Stomach (tissue), 8 donors: ENCODE measurements at regions not wholly inside any gene's neighbourhood (a gene's known extent, or its start where the extent isn't known, plus 50 kb on each side); places are given as distances from the start of the nearest gene placed in this dataset.

ENCODE experiments used
- DNase-seq, 2 donors: peaks; one replicate each; pipeline versions ENCODE4 v3.0.0 to v3.0.0-alpha.2; 2013 to 2019
- H3K27ac ChIP-seq, 5 donors: fragments of 200-600 bp in 4 of 5; sonication (generic) in 4 of 5; one replicate each; pipeline ENCODE4 v1.5.1; 2013 to 2019; ENCODE audit warnings: mild to moderate bottlenecking in 1 of 5, moderate library complexity in 1 of 5
- H3K27me3 ChIP-seq, 3 donors: fragments of 200-600 bp; sonication (generic); one replicate each; pipeline ENCODE4 v1.5.1; 2017 to 2019; ENCODE audit warnings: mixed run types in 1 of 3
- H3K36me3 ChIP-seq, 4 donors: fragments of 200-600 bp; sonication (generic); 1 replicate in 3 of 4; 2 replicates in 1 of 4; pipeline ENCODE4 v1.5.1; 2016 to 2019
- H3K4me1 ChIP-seq, 4 donors: fragments of 200-600 bp; sonication (generic); one replicate each; pipeline ENCODE4 v1.5.1; 2016 to 2019
- H3K4me3 ChIP-seq, 4 donors: fragments of 200-600 bp; sonication (generic) in 3 of 4; one replicate each; pipeline ENCODE4 v1.5.1; 2016 to 2019; ENCODE audit warnings: mild to moderate bottlenecking in 1 of 4
- H3K9me3 ChIP-seq, 4 donors: fragments of 200-600 bp; sonication (generic); one replicate each; pipeline ENCODE4 v1.5.1; 2016 to 2019
- EP300 ChIP-seq: sonication (generic); formaldehyde crosslinking; IDR thresholded peaks from one replicate; pipeline ENCODE4 v1.6.1; 2017; ENCODE audit warnings: antibody characterized with exemption
- POLR2A ChIP-seq, 4 donors: fragments of 450-650 bp; IDR thresholded peaks; one replicate each; pipeline ENCODE4 v1.6.1; 2016; ENCODE audit warnings: antibody characterized with exemption in 4 of 4, control low read depth in 2 of 4, mild to moderate bottlenecking in 1 of 4, moderate library complexity in 1 of 4
- POLR2AphosphoS5 ChIP-seq, 3 donors: sonication (generic); formaldehyde crosslinking; IDR thresholded peaks; one replicate each; pipeline ENCODE4 v1.6.1; 2016; ENCODE audit warnings: antibody characterized with exemption in 3 of 3
- WGBS, 5 donors: extraction: QIAGEN DNeasy Blood & Tissue Kit in 3 of 5; methylation state at CpG; one replicate each; pipeline versions ENCODE4 v1.1.5 to v1.1.7; 2013 to 2018; 5-methylcytosine and 5-hydroxymethylcytosine counted together
- intact Hi-C: fragments of 100-400 bp; cut with DNase I; formaldehyde crosslinking; loops from one replicate; pipeline ENCODE4 v1.15.1; 2023; ENCODE audit warnings: low total_unique reads
- TF ChIP-seq, protein P1 (sequence below), 7 experiments: fragments of 450-650 bp in 4 of 7; fragments of 200-600 bp in 3 of 7; sonication (generic) in 3 of 7; IDR thresholded peaks; one replicate each; pipeline ENCODE4 v1.5.1; 2016 to 2019; ENCODE audit warnings: antibody characterized with exemption in 7 of 7, control low read depth in 2 of 7, mild to moderate bottlenecking in 1 of 7
- donor health status: healthy with polysubstance abuse.
- donor health status: Bipolar disorder and iron deficiency.
- donor health status: healthy.

DNA sequence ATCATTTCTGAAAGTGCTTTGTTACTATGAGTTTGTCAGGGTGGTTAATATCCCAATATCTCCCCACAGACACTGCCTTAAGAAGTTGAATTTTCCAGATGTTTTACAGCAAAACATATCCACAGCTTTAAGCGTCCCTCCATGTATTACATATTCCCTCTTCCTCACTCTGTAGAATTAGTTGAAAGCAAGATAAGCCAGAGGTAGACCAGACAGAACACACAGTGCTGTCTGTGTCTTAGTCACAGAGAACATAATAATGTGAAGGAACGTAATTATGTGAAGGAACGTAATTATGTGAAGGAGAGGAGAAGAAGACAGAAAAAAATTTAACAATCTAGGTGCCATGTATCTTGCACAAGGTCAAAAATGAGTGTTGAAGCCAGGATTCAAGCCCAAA, 81.9 kb upstream of the LRATD1 start:
- intact Hi-C loops = no loop called here
- 70 to 91% (median 88%) methylated on average over 3 of the region's 3 CpGs for WGBS, 5 donors
- TF ChIP-seq POLR2A (IDR thresholded peaks at IDR 0.05) = no peak
- TF ChIP-seq, protein P1, sequence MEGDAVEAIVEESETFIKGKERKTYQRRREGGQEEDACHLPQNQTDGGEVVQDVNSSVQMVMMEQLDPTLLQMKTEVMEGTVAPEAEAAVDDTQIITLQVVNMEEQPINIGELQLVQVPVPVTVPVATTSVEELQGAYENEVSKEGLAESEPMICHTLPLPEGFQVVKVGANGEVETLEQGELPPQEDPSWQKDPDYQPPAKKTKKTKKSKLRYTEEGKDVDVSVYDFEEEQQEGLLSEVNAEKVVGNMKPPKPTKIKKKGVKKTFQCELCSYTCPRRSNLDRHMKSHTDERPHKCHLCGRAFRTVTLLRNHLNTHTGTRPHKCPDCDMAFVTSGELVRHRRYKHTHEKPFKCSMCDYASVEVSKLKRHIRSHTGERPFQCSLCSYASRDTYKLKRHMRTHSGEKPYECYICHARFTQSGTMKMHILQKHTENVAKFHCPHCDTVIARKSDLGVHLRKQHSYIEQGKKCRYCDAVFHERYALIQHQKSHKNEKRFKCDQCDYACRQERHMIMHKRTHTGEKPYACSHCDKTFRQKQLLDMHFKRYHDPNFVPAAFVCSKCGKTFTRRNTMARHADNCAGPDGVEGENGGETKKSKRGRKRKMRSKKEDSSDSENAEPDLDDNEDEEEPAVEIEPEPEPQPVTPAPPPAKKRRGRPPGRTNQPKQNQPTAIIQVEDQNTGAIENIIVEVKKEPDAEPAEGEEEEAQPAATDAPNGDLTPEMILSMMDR (IDR thresholded peaks at IDR 0.05) = no peak
- TF ChIP-seq POLR2AphosphoS5 (IDR thresholded peaks at IDR 0.05) = no peak
- no peak for TF ChIP-seq EP300
- no peak overlapping the region for H3K27ac ChIP-seq
- no peaks in the 10 kb centered on the region for H3K27me3 ChIP-seq
- H3K9me3 ChIP-seq = no peaks in the 10 kb centered on the region
- H3K4me1 ChIP-seq = no peaks in the 10 kb centered on the region
- no peaks in the 10 kb centered on the region for H3K36me3 ChIP-seq
- no peak for DNase-seq
- H3K4me3 ChIP-seq = no peak overlapping the region

DNA sequence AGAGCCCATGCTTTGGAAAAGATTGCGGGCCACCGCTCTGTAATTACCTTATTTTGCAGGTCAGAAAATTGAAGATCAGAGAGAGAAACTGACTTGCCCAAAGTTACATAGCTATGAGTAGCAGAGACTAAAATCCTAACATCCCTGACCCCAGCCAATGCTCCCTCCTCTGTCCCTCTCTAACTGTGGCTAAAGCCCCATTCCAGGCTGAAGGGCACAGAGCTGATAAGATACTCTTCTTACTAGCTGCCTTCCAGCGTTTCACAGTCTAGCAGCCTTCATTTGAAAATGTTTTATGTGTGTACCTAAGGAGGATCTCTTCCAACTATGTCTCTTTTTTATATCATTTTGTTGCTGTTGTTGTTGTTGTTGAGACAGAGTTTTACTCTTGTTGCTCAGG, 81.4 kb upstream of the LRATD1 start:
- H3K4me3 ChIP-seq = no peak overlapping the region
- no peaks in the 10 kb centered on the region for H3K27me3 ChIP-seq
- H3K9me3 ChIP-seq = no peaks in the 10 kb centered on the region
- TF ChIP-seq, protein P1 (IDR thresholded peaks at IDR 0.05) = no peak
- TF ChIP-seq EP300 (no peak), POLR2A (IDR thresholded peaks at IDR 0.05) (no peak), POLR2AphosphoS5 (IDR thresholded peaks at IDR 0.05) (no peak)
- intact Hi-C loops = no loop called here
- H3K27ac ChIP-seq = no peak overlapping the region
- no peaks in the 10 kb centered on the region for H3K36me3 ChIP-seq
- no peak for DNase-seq
- WGBS, 5 donors = 58 to 81% (median 75%) methylated on average over 3 of the region's 3 CpGs
- H3K4me1 ChIP-seq = no peaks in the 10 kb centered on the region

DNA sequence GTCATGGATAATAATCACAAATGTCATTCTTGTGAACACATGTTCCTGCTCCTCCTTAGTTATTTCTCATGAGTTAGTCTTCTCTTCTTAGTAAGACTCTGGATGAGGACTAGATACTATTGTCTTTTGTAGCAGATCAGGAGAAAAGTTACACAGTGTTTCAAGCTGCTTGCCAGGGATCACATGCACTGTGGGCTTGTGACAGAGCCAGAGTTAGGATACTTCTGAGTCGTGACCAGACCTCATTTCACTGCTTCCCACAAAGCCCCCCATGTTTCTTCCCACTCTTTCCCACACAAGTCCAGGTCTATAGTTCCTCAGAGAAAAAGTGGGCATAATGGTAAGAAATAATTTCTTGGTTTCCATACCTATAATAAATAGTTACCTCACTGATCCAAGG, 80.2 kb upstream of the LRATD1 start:
- intact Hi-C loops = no loop called here
- Histone ChIP-seq H3K27me3 (no peaks in the 10 kb centered on the region), H3K4me1 (no peaks in the 10 kb centered on the region), H3K36me3 (no peaks in the 10 kb centered on the region), H3K4me3 (no peak overlapping the region), H3K9me3 (no peaks in the 10 kb centered on the region), H3K27ac (no peak overlapping the region)
- no peak for DNase-seq
- WGBS, 5 donors = 65 to 96% (median 83%) methylated on average over 1 of the region's 1 CpG
- TF ChIP-seq EP300 (no peak), POLR2A (IDR thresholded peaks at IDR 0.05) (no peak), POLR2AphosphoS5 (IDR thresholded peaks at IDR 0.05) (no peak)
- TF ChIP-seq, protein P1 (IDR thresholded peaks at IDR 0.05) = no peak

DNA sequence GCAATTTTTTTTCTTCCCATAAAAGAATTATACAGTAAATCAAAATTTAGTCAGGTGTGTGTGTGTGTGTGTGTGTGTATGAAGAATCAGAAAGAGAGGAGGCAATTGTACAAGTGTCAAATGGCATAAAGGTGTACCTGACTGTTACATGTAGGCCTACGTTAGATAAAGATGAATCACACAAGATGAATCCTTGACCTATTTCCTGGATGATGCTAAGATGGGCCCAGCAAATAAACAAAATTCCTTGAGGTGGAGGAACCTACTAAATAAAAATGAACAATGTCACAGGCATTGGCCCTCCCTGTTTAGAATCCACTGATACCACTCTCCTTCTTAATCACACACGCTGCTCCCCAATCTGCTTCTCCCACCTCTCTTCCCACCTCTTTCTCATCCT, 79.7 kb upstream of the LRATD1 start:
- H3K27me3 ChIP-seq = no peaks in the 10 kb centered on the region
- intact Hi-C loops = no loop called here
- H3K4me3 ChIP-seq = no peak overlapping the region
- DNase-seq = no peak
- 90 to 92% (median 91%) methylated on average over 2 of the region's 2 CpGs for WGBS, 5 donors
- H3K4me1 ChIP-seq = no peaks in the 10 kb centered on the region
- TF ChIP-seq POLR2A (IDR thresholded peaks at IDR 0.05) (no peak), POLR2AphosphoS5 (IDR thresholded peaks at IDR 0.05) (no peak), EP300 (no peak)
- TF ChIP-seq, protein P1 (IDR thresholded peaks at IDR 0.05) = no peak
- H3K36me3 ChIP-seq = no peaks in the 10 kb centered on the region
- H3K27ac ChIP-seq = no peak overlapping the region
- no peaks in the 10 kb centered on the region for H3K9me3 ChIP-seq
